GM12878 (cell line): ENCODE measurements at regions not wholly inside any gene's neighbourhood (a gene's known extent, or its start where the extent isn't known, plus 50 kb on each side); places are given as distances from the start of the nearest gene placed in this dataset.

Experiments used
- ATAC-seq: fragments of 200-7000 bp; cut with Tn5 transposase; 3 replicates; pipeline ENCODE4 v1.9.1; 2020; ENCODE audit warnings: mild to moderate bottlenecking, moderate library complexity
- BruUV-seq: library from RNA; stranded (reverse); fragments of 400-500 nt; replicated peaks from 2 replicates; lab custom pipeline; 2021; lab: Mats Ljungman, UMichigan
- CTCF ChIA-PET: fragments of 300-600 bp; sonication (Branson Sonifier 250); formaldehyde crosslinking; extraction: SDS; loops from one replicate; lab custom pipeline; 2021; ENCODE audit warnings: inconsistent platforms; lab: Yijun Ruan, JAX
- POLR2A ChIA-PET: fragments of 350-600 bp; formaldehyde crosslinking; extraction: SDS; loops from one replicate; lab custom pipeline; 2021; ENCODE audit warnings: inconsistent platforms; lab: Charles Lee
- RAD21 ChIA-PET: fragments of 300-600 bp; sonication (Branson Sonifier 250); formaldehyde crosslinking; loops from one replicate; lab custom pipeline; 2023; ENCODE audit warnings: antibody characterized with exemption; ENCODE audit not compliant: unreplicated experiment; lab: Charles Lee
- SMC1A ChIA-PET: fragments of 300-600 bp; sonication (Branson Sonifier 250); formaldehyde crosslinking; loops from one replicate; lab custom pipeline; 2023; ENCODE audit not compliant: unreplicated experiment, uncharacterized antibody; lab: Charles Lee
- DNase-seq: peaks from one replicate; pipeline ENCODE4 v3.0.0-alpha.2; 2011; ENCODE audit warnings: low read depth, low spot score
- FAIRE-seq: peaks from 3 replicates; lab custom pipeline; 2011; peaks lifted over from hg19 to GRCh38; lab: Jason Lieb, UNC
- H2AFZ ChIP-seq: 2 replicates; pipeline ENCODE4 v1.6.0; 2011; ENCODE audit warnings: low read depth, low read length, control low read depth; ENCODE audit not compliant: control insufficient read depth
- H3K27ac ChIP-seq: 2 replicates; pipeline ENCODE4 v1.5.1; 2011; ENCODE audit warnings: control low read depth; ENCODE audit not compliant: control insufficient read depth, insufficient read depth
- H3K27me3 ChIP-seq, 2 experiments: replicated peaks in 1 of 2; 2 replicates each; pipeline versions ENCODE4 v1.6.0 to v1.6.1; 2011; ENCODE audit warnings: low read length in 1 of 2; ENCODE audit not compliant: control insufficient read depth in 2 of 2, insufficient read depth in 2 of 2
- H3K36me3 ChIP-seq, 2 experiments: 2 replicates each; pipeline ENCODE4 v1.5.1; 2011; ENCODE audit warnings: low read length in 1 of 2; ENCODE audit not compliant: control insufficient read depth in 2 of 2, insufficient read depth in 2 of 2
- H3K4me1 ChIP-seq: 2 replicates; pipeline ENCODE4 v1.6.1; 2011; ENCODE audit warnings: mild to moderate bottlenecking, low read length, moderate library complexity, mixed read lengths; ENCODE audit not compliant: control insufficient read depth, insufficient read depth
- H3K4me2 ChIP-seq: 2 replicates; pipeline ENCODE4 v1.6.0; 2011; ENCODE audit warnings: control low read depth; ENCODE audit not compliant: control insufficient read depth, insufficient read depth
- H3K4me3 ChIP-seq: fragments of 200-600 bp; sonication (generic); 2 replicates; pipeline ENCODE4 v1.5.1; 2016
- H3K79me2 ChIP-seq: 2 replicates; pipeline ENCODE4 v1.6.0; 2011; ENCODE audit warnings: low read length; ENCODE audit not compliant: control insufficient read depth, insufficient read depth
- H3K9ac ChIP-seq: 2 replicates; pipeline ENCODE4 v1.8.0; 2011; ENCODE audit warnings: low read length, control low read depth, mixed read lengths; ENCODE audit not compliant: control insufficient read depth, insufficient read depth
- H3K9me3 ChIP-seq: replicated peaks from 3 replicates; pipeline ENCODE4 v1.5.1; 2011; ENCODE audit warnings: mild to moderate bottlenecking, low read length; ENCODE audit not compliant: control insufficient read depth, insufficient read depth
- H4K20me1 ChIP-seq: 2 replicates; pipeline ENCODE4 v1.6.0; 2011; ENCODE audit not compliant: control insufficient read depth, insufficient read depth
- BMI1 ChIP-seq: fragments of 450-650 bp; IDR thresholded peaks from 2 replicates; pipeline ENCODE4 v1.6.1; 2016; ENCODE audit warnings: mild to moderate bottlenecking, moderate library complexity, borderline replicate concordance
- RELA ChIP-seq: fragments of 450-650 bp; IDR thresholded peaks from 2 replicates; pipeline ENCODE4 v1.8.0; 2014; ENCODE audit warnings: borderline replicate concordance; ENCODE audit not compliant: partially characterized antibody
- WGBS: methylation state at CpG from one replicate; pipeline ENCODE4 v1.1.6; 2016; ENCODE audit warnings: low lambda C conversion rate; ENCODE audit not compliant: insufficient replicate concordance, insufficient coverage; ENCODE audit errors: missing lambda C conversion rate; 5-methylcytosine and 5-hydroxymethylcytosine counted together
- in situ Hi-C: fragments of 300-500 bp; cut with MboI; formaldehyde crosslinking; loops from 9 replicates; pipeline ENCODE4 v1.14.3; 2018; ENCODE audit warnings: mixed read lengths
- intact Hi-C: fragments of 100-400 bp; cut with micrococcal nuclease; formaldehyde crosslinking; loops from one replicate; pipeline ENCODE4 v1.14.2; 2022; ENCODE audit not compliant: unreplicated experiment

GRCh38 chr1:187840557-187840956 is 1011.8 kb downstream of the PLA2G4A start:
- BruUV-seq = no TSS peak
- SMC1A ChIA-PET = interaction anchor here (0.6 to 1.7 kb wide), 2 partner anchors 28 to 228 kb away, joined by 3 to 8 read pairs; no protein-coding TSS in a partner anchor
- Histone ChIP-seq H2AFZ (no peak overlapping the region), H3K4me2 (no peak overlapping the region), H3K79me2 (no peaks in the 10 kb centered on the region), H3K36me3 (no peaks in the 10 kb centered on the region), H3K27me3 (no peaks in the 10 kb centered on the region), H3K4me1 (no peaks in the 10 kb centered on the region), H3K9ac (no peak overlapping the region), H3K4me3 (no peak overlapping the region), H4K20me1 (no peaks in the 10 kb centered on the region), H3K27ac (no peak overlapping the region), H3K9me3 (no peaks in the 10 kb centered on the region)
- intact Hi-C loops = no loop called here
- CTCF ChIA-PET = no interaction called here
- FAIRE-seq = no peak
- ATAC-seq = no peak
- POLR2A ChIA-PET = no interaction called here
- in situ Hi-C loops = no loop called here
- RAD21 ChIA-PET = no interaction called here
- WGBS = 0% methylated on average over 1 of the region's 1 CpG
- TF ChIP-seq BMI1 = no peak
- DNase-seq = no peak

GRCh38 chr1:187842406-187843165 is 1013.8 kb downstream of the PLA2G4A start:
- H3K4me3 ChIP-seq = no peak overlapping the region
- H3K4me2 ChIP-seq = no peak overlapping the region
- DNase-seq (no peak), FAIRE-seq (no peak), ATAC-seq (no peak)
- H3K27ac ChIP-seq = no peak overlapping the region
- no peaks in the 10 kb centered on the region for H3K4me1 ChIP-seq
- ChIA-PET POLR2A (no interaction called here), SMC1A (interaction anchor here (1.2 to 1.7 kb wide), 2 partner anchors 30 to 36 kb away, joined by 3 to 8 read pairs; no protein-coding TSS in a partner anchor), RAD21 (interaction anchor here (1.0 kb wide), 1 partner anchor 33 kb away, joined by 3 read pairs; no protein-coding TSS in a partner anchor), CTCF (interaction anchor here (1.7 kb wide), 1 partner anchor 13 kb away, joined by 3 read pairs; no protein-coding TSS in a partner anchor)
- H3K9ac ChIP-seq = no peak overlapping the region
- H3K36me3 ChIP-seq = no peaks in the 10 kb centered on the region
- no peak for TF ChIP-seq RELA
- H3K9me3 ChIP-seq = no peaks in the 10 kb centered on the region
- 53% methylated on average over 7 of the region's 7 CpGs for WGBS
- no peaks in the 10 kb centered on the region for H3K79me2 ChIP-seq
- H4K20me1 ChIP-seq = no peaks in the 10 kb centered on the region
- in situ Hi-C loops = no loop called here
- no peaks in the 10 kb centered on the region for H3K27me3 ChIP-seq
- intact Hi-C loops = no loop called here
- H2AFZ ChIP-seq = no peak overlapping the region
- BruUV-seq = no TSS peak
